Mesenchymal stem cell (in vitro differentiated cells and primary cell): ENCODE measurements at regions not wholly inside any gene's neighbourhood (a gene's known extent, or its start where the extent isn't known, plus 50 kb on each side); places are given as distances from the start of the nearest gene placed in this dataset.

ENCODE experiments used
- DNase-seq: peaks from one replicate; pipeline ENCODE4 v3.0.0-alpha.2; 2013
- H2AFZ ChIP-seq: one replicate; pipeline ENCODE4 v1.6.1; 2013; ENCODE audit warnings: low read depth, mild to moderate bottlenecking, control low read depth, inconsistent platforms, low read length, moderate library complexity
- H2AK5ac ChIP-seq: 2 replicates; pipeline ENCODE4 v1.6.1; 2013; ENCODE audit warnings: low read length, moderate library complexity, mild to moderate bottlenecking, inconsistent platforms; ENCODE audit not compliant: severe bottlenecking
- H2BK120ac ChIP-seq: one replicate; pipeline ENCODE4 v1.6.1; 2013; ENCODE audit warnings: low read depth, mild to moderate bottlenecking, inconsistent platforms, low read length, moderate library complexity
- H2BK12ac ChIP-seq, 2 experiments: one replicate each; pipeline ENCODE4 v1.6.1; 2013; ENCODE audit warnings: inconsistent platforms in 2 of 2, low read length in 2 of 2, mild to moderate bottlenecking in 2 of 2, moderate library complexity in 2 of 2, control low read depth in 1 of 2
- H2BK15ac ChIP-seq: one replicate; pipeline ENCODE4 v1.6.1; 2013; ENCODE audit warnings: mild to moderate bottlenecking, low read depth, inconsistent platforms; ENCODE audit not compliant: poor library complexity, severe bottlenecking
- H2BK5ac ChIP-seq: 2 replicates; pipeline ENCODE4 v1.6.1; 2013; ENCODE audit warnings: low read depth, mild to moderate bottlenecking, low read length, control low read depth, inconsistent platforms; ENCODE audit not compliant: poor library complexity, severe bottlenecking
- H3K14ac ChIP-seq, 2 experiments: one replicate each; pipeline ENCODE4 v1.6.1; 2013; ENCODE audit warnings: inconsistent platforms in 2 of 2, low read length in 2 of 2, control low read depth in 1 of 2, mild to moderate bottlenecking in 1 of 2, moderate library complexity in 1 of 2
- H3K18ac ChIP-seq, 2 experiments: one replicate each; pipeline ENCODE4 v1.6.1; 2013; ENCODE audit warnings: inconsistent platforms in 2 of 2, low read length in 2 of 2, control low read depth in 1 of 2, low read depth in 1 of 2, mild to moderate bottlenecking in 1 of 2
- H3K23ac ChIP-seq, 2 experiments: one replicate each; pipeline ENCODE4 v1.6.1; 2013; ENCODE audit warnings: inconsistent platforms in 2 of 2, low read length in 2 of 2, mild to moderate bottlenecking in 2 of 2, moderate library complexity in 2 of 2, control low read depth in 1 of 2
- H3K27ac ChIP-seq: 2 replicates; pipeline ENCODE4 v1.5.1; 2013; ENCODE audit warnings: mild to moderate bottlenecking, moderate library complexity, low read length, control low read depth, inconsistent platforms; ENCODE audit not compliant: poor library complexity, severe bottlenecking
- H3K27me3 ChIP-seq, 2 experiments: 2 replicates each; pipeline versions ENCODE4 v1.6.1 to v1.7.0; 2013; ENCODE audit warnings: low read length in 2 of 2, mild to moderate bottlenecking in 2 of 2, moderate library complexity in 2 of 2, control low read depth in 1 of 2, inconsistent platforms in 1 of 2; ENCODE audit not compliant: control insufficient read depth in 1 of 2, insufficient read depth in 1 of 2
- H3K36me3 ChIP-seq, 2 experiments: 2 replicates each; pipeline versions ENCODE4 v1.6.1 to v1.7.0; 2013; ENCODE audit warnings: low read length in 2 of 2, control low read depth in 1 of 2, inconsistent platforms in 1 of 2, low read depth in 1 of 2, mild to moderate bottlenecking in 1 of 2; ENCODE audit not compliant: insufficient read depth in 2 of 2, control insufficient read depth in 1 of 2
- H3K4ac ChIP-seq, 2 experiments: one replicate each; pipeline ENCODE4 v1.6.1; 2013; ENCODE audit warnings: inconsistent platforms in 2 of 2, low read length in 2 of 2, mild to moderate bottlenecking in 2 of 2, moderate library complexity in 2 of 2, control low read depth in 1 of 2, low read depth in 1 of 2
- H3K4me1 ChIP-seq: 2 replicates; pipeline ENCODE4 v1.6.1; 2013; ENCODE audit warnings: low read depth, low read length, control low read depth; ENCODE audit not compliant: control insufficient read depth, insufficient read depth
- H3K4me2 ChIP-seq: 2 replicates; pipeline ENCODE4 v1.6.1; 2013; ENCODE audit warnings: low read length, mild to moderate bottlenecking, inconsistent platforms; ENCODE audit not compliant: poor library complexity, severe bottlenecking
- H3K4me3 ChIP-seq, 2 experiments: 2 replicates each; pipeline versions ENCODE4 v1.5.1 to v1.7.0; 2013; ENCODE audit warnings: low read length in 2 of 2, mild to moderate bottlenecking in 2 of 2, control low read depth in 1 of 2, low read depth in 1 of 2; ENCODE audit not compliant: insufficient read depth in 1 of 2
- H3K79me1 ChIP-seq: replicated peaks from 2 replicates; pipeline ENCODE4 v1.6.1; 2013; ENCODE audit warnings: mild to moderate bottlenecking, control low read depth, low read length, inconsistent platforms; ENCODE audit not compliant: poor library complexity, severe bottlenecking
- H3K9ac ChIP-seq: 2 replicates; pipeline ENCODE4 v1.7.0; 2013; ENCODE audit warnings: mild to moderate bottlenecking, low read length, moderate library complexity
- H3K9me3 ChIP-seq: 2 replicates; pipeline ENCODE4 v1.7.0; 2013; ENCODE audit warnings: mild to moderate bottlenecking, low read length; ENCODE audit not compliant: control insufficient read depth
- H4K8ac ChIP-seq: one replicate; pipeline ENCODE4 v1.6.1; 2013; ENCODE audit warnings: inconsistent platforms, mild to moderate bottlenecking, low read length, moderate library complexity
- H4K91ac ChIP-seq: one replicate; pipeline ENCODE4 v1.6.1; 2013; ENCODE audit warnings: mild to moderate bottlenecking, low read length, inconsistent platforms
- WGBS: methylation state at CpG from one replicate; pipeline ENCODE4 v1.1.7; 2013; ENCODE audit warnings: mixed read lengths; 5-methylcytosine and 5-hydroxymethylcytosine counted together

DNA sequence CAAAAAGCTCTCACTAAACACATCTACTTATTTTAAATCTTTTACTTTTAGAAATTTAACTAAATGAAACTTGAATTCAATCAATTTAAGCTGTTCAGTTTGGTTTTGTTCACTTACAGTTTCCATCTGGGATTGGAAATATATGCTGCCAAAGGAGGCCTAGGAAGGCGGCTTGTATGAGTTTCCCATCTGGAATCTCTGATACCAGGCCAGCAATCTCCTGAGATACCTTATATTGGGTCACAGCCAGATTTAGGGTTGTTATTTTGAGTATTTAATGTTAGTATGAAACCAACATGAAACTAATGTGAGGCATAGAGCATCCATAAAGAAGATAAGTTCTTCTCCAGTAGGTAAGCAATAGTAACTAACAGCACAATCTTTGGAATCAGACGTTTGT lies 94.6 kb downstream of the GMNC start:
- no peak overlapping the region for H2BK12ac ChIP-seq
- no peak overlapping the region for H3K4me2 ChIP-seq
- peaks cover 11% of the 10 kb centered on the region for H3K9me3 ChIP-seq
- H3K4ac ChIP-seq: no peak overlapping the region
- no peak overlapping the region for H2BK120ac ChIP-seq
- H3K9ac ChIP-seq: no peak overlapping the region
- no peaks in the 10 kb centered on the region for H3K4me1 ChIP-seq
- no peak overlapping the region for H2AK5ac ChIP-seq
- H3K23ac ChIP-seq: no peak overlapping the region
- no peak overlapping the region for H3K18ac ChIP-seq
- no peak overlapping the region for H2BK5ac ChIP-seq
- 92% methylated on average over 2 of the region's 2 CpGs for WGBS
- H4K8ac ChIP-seq: no peak overlapping the region
- no peaks in the 10 kb centered on the region for H3K27me3 ChIP-seq
- H4K91ac ChIP-seq: no peak overlapping the region
- H3K79me1 ChIP-seq: no peaks in the 10 kb centered on the region
- H2BK15ac ChIP-seq: no peak overlapping the region
- H3K36me3 ChIP-seq: no peaks in the 10 kb centered on the region
- DNase-seq: no peak
- no peak overlapping the region for H2AFZ ChIP-seq
- H3K4me3 ChIP-seq: no peak overlapping the region
- H3K27ac ChIP-seq: no peak overlapping the region
- H3K14ac ChIP-seq: no peak overlapping the region

GRCh38 chr3:190764231-190765134 lies 98.0 kb downstream of the GMNC start:
- Histone ChIP-seq H2BK5ac (no peak overlapping the region), H3K14ac (no peak overlapping the region), H3K27me3 (no peaks in the 10 kb centered on the region), H3K4me1 (no peaks in the 10 kb centered on the region), H3K9me3 (no peaks in the 10 kb centered on the region), H3K4me2 (no peak overlapping the region), H3K4me3 (no peak overlapping the region), H4K8ac (no peak overlapping the region), H3K36me3 (no peaks in the 10 kb centered on the region), H2BK12ac (no peak overlapping the region), H2AK5ac (no peak overlapping the region), H2BK120ac (no peak overlapping the region), H2AFZ (no peak overlapping the region), H3K9ac (no peak overlapping the region), H3K23ac (no peak overlapping the region), H3K27ac (no peak overlapping the region), H3K79me1 (no peaks in the 10 kb centered on the region), H3K4ac (no peak overlapping the region), H3K18ac (no peak overlapping the region), H4K91ac (no peak overlapping the region), H2BK15ac (no peak overlapping the region)
- WGBS: 95% methylated on average over 4 of the region's 5 CpGs
- DNase-seq: no peak

DNA sequence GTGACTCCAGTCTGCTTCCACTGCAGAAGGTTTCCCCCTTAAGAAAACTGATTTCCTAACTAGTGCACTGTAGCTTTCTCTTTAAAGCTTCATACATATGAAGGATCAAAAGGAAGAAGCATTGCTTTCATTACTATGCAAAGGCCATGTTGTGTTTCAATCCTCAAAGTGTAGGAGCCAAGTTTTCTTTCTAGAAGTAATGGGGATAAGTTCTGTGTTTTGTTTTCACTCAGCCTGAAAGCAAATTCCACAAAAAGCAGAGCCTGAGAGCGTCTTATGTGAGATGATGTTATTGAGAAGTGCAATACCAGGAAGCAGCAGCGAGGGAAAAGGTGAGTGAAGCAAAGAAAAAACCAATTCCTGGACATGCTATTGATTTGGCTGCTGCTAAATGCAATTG lies 99.7 kb downstream of the GMNC start:
- Histone ChIP-seq H3K9me3 (no peaks in the 10 kb centered on the region), H3K18ac (no peak overlapping the region), H3K27me3 (no peaks in the 10 kb centered on the region), H4K91ac (no peak overlapping the region), H2BK5ac (no peak overlapping the region), H2BK120ac (no peak overlapping the region), H2BK15ac (no peak overlapping the region), H3K79me1 (no peaks in the 10 kb centered on the region), H3K4me1 (no peaks in the 10 kb centered on the region), H3K36me3 (no peaks in the 10 kb centered on the region), H3K27ac (no peak overlapping the region), H3K4ac (no peak overlapping the region), H3K14ac (no peak overlapping the region), H2BK12ac (no peak overlapping the region), H2AK5ac (no peak overlapping the region), H2AFZ (no peak overlapping the region), H3K4me2 (no peak overlapping the region), H3K9ac (no peak overlapping the region), H3K23ac (no peak overlapping the region), H3K4me3 (no peak overlapping the region), H4K8ac (no peak overlapping the region)
- DNase-seq: no peak
- 69% methylated on average over 2 of the region's 2 CpGs for WGBS

DNA sequence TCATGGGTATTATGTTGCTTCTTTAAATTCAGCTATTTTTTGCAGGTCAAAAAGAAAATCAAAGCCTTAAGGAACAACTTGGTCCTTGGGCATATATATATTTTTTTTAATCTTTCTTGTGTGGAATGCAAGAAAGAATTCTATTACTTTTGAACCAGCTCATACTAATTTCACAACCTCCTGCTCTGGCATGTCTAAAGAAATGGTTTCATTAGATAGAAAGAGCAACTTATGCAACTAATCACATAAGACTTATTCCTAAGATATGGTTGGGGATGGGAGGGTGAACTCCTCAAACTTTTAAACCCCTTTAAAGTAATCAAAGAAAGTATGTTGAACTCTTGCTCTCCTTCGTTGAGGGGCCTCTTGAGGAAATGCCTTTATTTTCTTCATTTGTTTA lies 114.9 kb downstream of the GMNC start:
- Histone ChIP-seq H3K4me1 (no peaks in the 10 kb centered on the region), H3K14ac (no peak overlapping the region), H4K8ac (no peak overlapping the region), H2AK5ac (no peak overlapping the region), H3K79me1 (no peaks in the 10 kb centered on the region), H3K9me3 (no peaks in the 10 kb centered on the region), H2BK120ac (no peak overlapping the region), H3K23ac (no peak overlapping the region), H2BK5ac (no peak overlapping the region), H3K4me2 (no peak overlapping the region), H2AFZ (no peak overlapping the region), H3K36me3 (no peaks in the 10 kb centered on the region), H3K4me3 (no peak overlapping the region), H3K4ac (no peak overlapping the region), H3K27me3 (no peaks in the 10 kb centered on the region), H2BK15ac (no peak overlapping the region), H3K27ac (no peak overlapping the region), H3K18ac (no peak overlapping the region), H3K9ac (no peak overlapping the region), H4K91ac (no peak overlapping the region), H2BK12ac (no peak overlapping the region)
- DNase-seq: no peak
- WGBS: no CpG with 5 or more reads among the region's 1 CpG
